ENCODE measurements at regions not wholly inside any gene's neighbourhood (a gene's known extent, or its start where the extent isn't known, plus 50 kb on each side); places are given as distances from the start of the nearest gene placed in this dataset.

- no peaks in the 10 kb centered on the region for H3K27me3 ChIP-seq (ENCODE audit: control insufficient read depth in 4 of 4, insufficient read depth in 4 of 4, low read length in 3 of 4)
- no peak overlapping the region for H3K27ac ChIP-seq (ENCODE audit: low read depth in 1 of 2, low read length in 2 of 2)
- H3K9me3 ChIP-seq (ENCODE audit: control insufficient read depth in 4 of 4, low read length in 3 of 4), result no peaks in the 10 kb centered on the region
- no peak for DNase-seq (ENCODE audit: low spot score)
- no peaks in the 10 kb centered on the region for H3K4me1 ChIP-seq (ENCODE audit: control insufficient read depth in 4 of 4, insufficient read depth in 4 of 4, low read length in 3 of 4)
- H3K9ac ChIP-seq (ENCODE audit: low read depth in 1 of 2, low read length in 2 of 2), result no peak overlapping the region
- H3K36me3 ChIP-seq (ENCODE audit: control insufficient read depth in 4 of 4, insufficient read depth in 3 of 4, low read depth in 1 of 4, low read length in 3 of 4), result no peaks in the 10 kb centered on the region
- TF ChIP-seq RAD21 (IDR thresholded peaks at IDR 0.05) (no peak), EGR1 (IDR thresholded peaks at IDR 0.05; ENCODE audit: low read depth in 2 of 2) (no peak), TAF1 (conservative IDR thresholded peaks at IDR 0.05) (no peak), NR2F2 (IDR thresholded peaks at IDR 0.05) (no peak), HNF4G (IDR thresholded peaks at IDR 0.05) (no peak), SP1 (IDR thresholded peaks at IDR 0.05) (no peak), YY1 (IDR thresholded peaks at IDR 0.05) (no peak), FOXA1 (IDR thresholded peaks at IDR 0.05) (no peak), JUND (IDR thresholded peaks at IDR 0.05) (no peak), ATF3 (IDR thresholded peaks at IDR 0.05) (no peak), FOXA2 (IDR thresholded peaks at IDR 0.05) (no peak), REST (IDR thresholded peaks at IDR 0.05) (no peak), RXRA (IDR thresholded peaks at IDR 0.05) (no peak)
- TF ChIP-seq, protein P1, sequence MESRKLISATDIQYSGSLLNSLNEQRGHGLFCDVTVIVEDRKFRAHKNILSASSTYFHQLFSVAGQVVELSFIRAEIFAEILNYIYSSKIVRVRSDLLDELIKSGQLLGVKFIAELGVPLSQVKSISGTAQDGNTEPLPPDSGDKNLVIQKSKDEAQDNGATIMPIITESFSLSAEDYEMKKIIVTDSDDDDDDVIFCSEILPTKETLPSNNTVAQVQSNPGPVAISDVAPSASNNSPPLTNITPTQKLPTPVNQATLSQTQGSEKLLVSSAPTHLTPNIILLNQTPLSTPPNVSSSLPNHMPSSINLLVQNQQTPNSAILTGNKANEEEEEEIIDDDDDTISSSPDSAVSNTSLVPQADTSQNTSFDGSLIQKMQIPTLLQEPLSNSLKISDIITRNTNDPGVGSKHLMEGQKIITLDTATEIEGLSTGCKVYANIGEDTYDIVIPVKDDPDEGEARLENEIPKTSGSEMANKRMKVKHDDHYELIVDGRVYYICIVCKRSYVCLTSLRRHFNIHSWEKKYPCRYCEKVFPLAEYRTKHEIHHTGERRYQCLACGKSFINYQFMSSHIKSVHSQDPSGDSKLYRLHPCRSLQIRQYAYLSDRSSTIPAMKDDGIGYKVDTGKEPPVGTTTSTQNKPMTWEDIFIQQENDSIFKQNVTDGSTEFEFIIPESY (IDR thresholded peaks at IDR 0.05), result no peak
- no peak overlapping the region for H3K4me3 ChIP-seq (ENCODE audit: low read depth in 1 of 3, low read length in 3 of 3)
Observed at GRCh38 chrY:17366400-17366799, 513.6 kb downstream of the CDY2B start.

- H3K27me3 ChIP-seq (ENCODE audit: control insufficient read depth in 4 of 4, insufficient read depth in 4 of 4, low read length in 3 of 4), result no peaks in the 10 kb centered on the region
- DNase-seq (ENCODE audit: low spot score), result no peak
- H3K9me3 ChIP-seq (ENCODE audit: control insufficient read depth in 4 of 4, low read length in 3 of 4), result no peaks in the 10 kb centered on the region
- no peak overlapping the region for H3K9ac ChIP-seq (ENCODE audit: low read depth in 1 of 2, low read length in 2 of 2)
- H3K4me3 ChIP-seq (ENCODE audit: low read depth in 1 of 3, low read length in 3 of 3), result no peak overlapping the region
- no peaks in the 10 kb centered on the region for H3K36me3 ChIP-seq (ENCODE audit: control insufficient read depth in 4 of 4, insufficient read depth in 3 of 4, low read depth in 1 of 4, low read length in 3 of 4)
- no peak for TF ChIP-seq HNF4G (IDR thresholded peaks at IDR 0.05)
- no peak for TF ChIP-seq RXRA (IDR thresholded peaks at IDR 0.05)
- no peak for TF ChIP-seq MAX (IDR thresholded peaks at IDR 0.05)
- TF ChIP-seq, protein P1 (IDR thresholded peaks at IDR 0.05), result no peak
- TF ChIP-seq GABPA (IDR thresholded peaks at IDR 0.05 in 1 of 2, conservative IDR thresholded peaks at IDR 0.05 in 1 of 2), result no peak
- TF ChIP-seq ATF3 (IDR thresholded peaks at IDR 0.05), result no peak
- TF ChIP-seq RAD21 (IDR thresholded peaks at IDR 0.05), result no peak
- TF ChIP-seq HNF4A (conservative IDR thresholded peaks at IDR 0.05), result no peak
- TF ChIP-seq FOXA1 (IDR thresholded peaks at IDR 0.05), result no peak
- TF ChIP-seq FOXA2 (IDR thresholded peaks at IDR 0.05), result no peak
- H3K4me1 ChIP-seq (ENCODE audit: control insufficient read depth in 4 of 4, insufficient read depth in 4 of 4, low read length in 3 of 4), result no peaks in the 10 kb centered on the region
- 59% methylated on average over 4 of the region's 4 CpGs for WGBS
- H3K27ac ChIP-seq (ENCODE audit: low read depth in 1 of 2, low read length in 2 of 2), result no peak overlapping the region
Observed at GRCh38 chrY:17339028-17339427, 541.0 kb downstream of the CDY2B start.

All from liver (tissue), 7 donors.